RWPE2 (cell line): ENCODE measurements at regions not wholly inside any gene's neighbourhood (a gene's known extent, or its start where the extent isn't known, plus 50 kb on each side); places are given as distances from the start of the nearest gene placed in this dataset.

Experiments
- ATAC-seq: fragments of 200-7000 bp; cut with Tn5 transposase; 3 replicates; pipeline ENCODE4 v1.9.1; 2021; ENCODE audit warnings: low read depth
- DNase-seq: peaks from one replicate; pipeline ENCODE4 v3.0.0-alpha.2; 2020; ENCODE audit warnings: low spot score
- H3K27ac ChIP-seq: fragments of 450-650 bp; 2 replicates; pipeline ENCODE4 v1.5.1; 2017; ENCODE audit warnings: mild to moderate bottlenecking; ENCODE audit not compliant: poor library complexity, severe bottlenecking
- H3K27me3 ChIP-seq: fragments of 250-450 bp; sonication (Bioruptor Pico); 2 replicates; pipeline ENCODE4 v1.5.1; 2021; ENCODE audit warnings: mild to moderate bottlenecking, moderate library complexity; ENCODE audit not compliant: insufficient read depth, poor library complexity, severe bottlenecking
- H3K36me3 ChIP-seq: fragments of 250-450 bp; sonication (Bioruptor Pico); 2 replicates; pipeline ENCODE4 v1.5.1; 2020; ENCODE audit warnings: low read depth, mild to moderate bottlenecking, moderate library complexity
- H3K4me1 ChIP-seq: fragments of 250-450 bp; sonication (Bioruptor Pico); 2 replicates; pipeline ENCODE4 v1.5.1; 2021; ENCODE audit warnings: mild to moderate bottlenecking, moderate library complexity; ENCODE audit not compliant: insufficient read depth, poor library complexity, severe bottlenecking
- H3K4me3 ChIP-seq: fragments of 250-450 bp; sonication (Bioruptor Pico); 2 replicates; pipeline ENCODE4 v1.5.1; 2021; ENCODE audit warnings: mild to moderate bottlenecking, moderate library complexity; ENCODE audit not compliant: severe bottlenecking
- H3K9me3 ChIP-seq: fragments of 250-450 bp; sonication (Bioruptor Pico); 2 replicates; pipeline ENCODE4 v1.5.1; 2021; ENCODE audit warnings: mild to moderate bottlenecking, moderate library complexity; ENCODE audit not compliant: severe bottlenecking
- CTCF ChIP-seq: fragments of 450-650 bp; IDR thresholded peaks from one replicate; pipeline ENCODE4 v1.5.1; 2017; ENCODE audit warnings: mild to moderate bottlenecking, moderate library complexity; ENCODE audit not compliant: poor library complexity, severe bottlenecking

DNA sequence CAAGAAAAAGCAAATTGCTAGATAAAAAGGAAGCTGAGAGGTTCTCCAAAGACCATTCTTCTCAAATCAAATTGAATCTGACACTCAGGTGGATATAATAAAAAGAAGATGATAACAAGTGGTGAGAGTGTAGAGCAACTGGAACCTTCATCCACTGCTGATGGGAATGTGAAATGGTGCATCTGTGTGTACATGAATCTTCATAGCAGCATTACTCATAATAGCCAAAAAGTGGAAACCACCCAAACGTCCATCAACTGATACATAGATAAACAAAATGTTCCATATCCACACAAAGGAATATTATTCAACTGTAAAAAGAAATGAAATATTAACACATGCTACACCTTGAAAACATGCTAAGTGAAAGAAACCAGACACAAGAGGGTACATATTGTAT is 357.2 kb upstream of the EPHA4 start:
- Histone ChIP-seq H3K4me3 (no peak overlapping the region), H3K4me1 (no peaks in the 10 kb centered on the region), H3K9me3 (no peaks in the 10 kb centered on the region), H3K27ac (no peak overlapping the region), H3K36me3 (no peaks in the 10 kb centered on the region), H3K27me3 (no peaks in the 10 kb centered on the region)
- no peak for ATAC-seq
- DNase-seq = no peak
- no peak for TF ChIP-seq CTCF

DNA sequence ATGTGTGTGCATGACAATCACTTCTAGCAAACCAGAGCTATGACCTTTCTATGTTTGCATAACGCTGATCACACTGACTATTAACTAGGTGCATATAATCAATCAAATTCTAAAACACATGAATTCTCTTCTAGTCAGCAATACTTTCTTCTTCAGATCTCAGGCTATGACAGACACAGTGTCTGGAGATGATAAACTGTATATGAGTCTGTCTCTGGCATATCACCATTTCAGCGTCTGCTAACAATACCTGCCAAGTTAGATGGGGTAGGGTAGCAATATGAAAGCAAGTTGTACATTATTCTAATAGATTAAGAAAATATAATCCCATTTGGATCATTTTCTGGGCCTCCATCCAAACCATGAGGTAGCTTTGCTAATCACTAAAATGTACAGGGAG is 354.2 kb upstream of the EPHA4 start:
- TF ChIP-seq CTCF = no peak
- Histone ChIP-seq H3K36me3 (no peaks in the 10 kb centered on the region), H3K27ac (no peak overlapping the region), H3K4me1 (no peaks in the 10 kb centered on the region), H3K27me3 (no peaks in the 10 kb centered on the region), H3K4me3 (no peak overlapping the region), H3K9me3 (no peaks in the 10 kb centered on the region)
- DNase-seq (no peak), ATAC-seq (no peak)

DNA sequence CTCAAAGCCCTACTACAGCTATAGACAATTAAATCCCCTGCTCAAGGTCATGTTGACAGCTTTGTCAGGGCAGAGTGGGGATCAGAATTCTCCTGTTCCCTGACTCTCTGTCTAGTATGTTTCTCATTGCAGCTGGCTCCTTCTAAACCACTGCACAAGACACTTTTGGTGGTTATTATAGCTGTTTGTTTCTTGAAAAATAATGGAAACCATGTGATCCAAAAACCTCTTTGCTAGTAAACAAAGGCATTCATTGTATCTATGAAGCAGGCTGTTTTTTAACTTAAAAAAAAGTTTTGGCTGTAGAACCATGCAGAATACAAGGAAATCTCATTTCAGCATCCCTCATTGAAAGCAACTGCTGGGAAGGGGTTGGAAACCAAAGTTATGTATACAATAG is 352.5 kb upstream of the EPHA4 start:
- Histone ChIP-seq H3K27me3 (no peaks in the 10 kb centered on the region), H3K36me3 (no peaks in the 10 kb centered on the region), H3K9me3 (no peaks in the 10 kb centered on the region), H3K27ac (no peak overlapping the region), H3K4me3 (no peak overlapping the region), H3K4me1 (no peaks in the 10 kb centered on the region)
- no peak for DNase-seq
- no peak for ATAC-seq
- TF ChIP-seq CTCF = no peak

DNA sequence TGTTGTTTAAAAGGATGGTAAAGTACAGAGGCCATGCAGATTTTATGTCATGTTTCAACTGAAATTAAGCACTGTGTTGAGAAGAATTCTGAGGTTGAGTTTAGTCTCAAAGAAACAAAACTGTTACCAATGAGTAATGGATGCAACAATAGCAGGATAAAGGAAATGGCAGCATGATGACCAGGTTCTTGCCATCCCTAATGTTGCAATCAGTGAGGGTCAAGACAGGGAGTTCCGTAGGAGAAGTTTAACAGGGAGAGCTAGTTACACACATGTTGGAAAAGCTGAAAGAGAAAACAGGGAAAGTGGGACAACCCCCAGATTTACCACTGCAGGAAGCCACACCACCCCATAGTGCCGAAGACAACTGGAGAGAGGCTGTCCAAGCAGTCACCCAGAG is 343.8 kb upstream of the EPHA4 start:
- Histone ChIP-seq H3K4me3 (no peak overlapping the region), H3K9me3 (no peaks in the 10 kb centered on the region), H3K27me3 (no peaks in the 10 kb centered on the region), H3K4me1 (no peaks in the 10 kb centered on the region), H3K36me3 (no peaks in the 10 kb centered on the region), H3K27ac (no peak overlapping the region)
- no peak for ATAC-seq
- TF ChIP-seq CTCF = no peak
- DNase-seq = no peak

- Histone ChIP-seq H3K27me3 (no peaks in the 10 kb centered on the region), H3K4me3 (no peak overlapping the region), H3K9me3 (no peaks in the 10 kb centered on the region), H3K27ac (no peak overlapping the region), H3K4me1 (no peaks in the 10 kb centered on the region), H3K36me3 (no peaks in the 10 kb centered on the region)
- ATAC-seq (no peak), DNase-seq (no peak)
- TF ChIP-seq CTCF = no peak
Measured at GRCh38 chr2:221914334-221914880, 342.3 kb upstream of the EPHA4 start.
